ENCODE measurements at regions not wholly inside any gene's neighbourhood (a gene's known extent, or its start where the extent isn't known, plus 50 kb on each side); places are given as distances from the start of the nearest gene placed in this dataset.

- Histone ChIP-seq H3F3A (ENCODE audit: insufficient read depth, low read length) (no peaks in the 10 kb centered on the region), H3K9me3 (replicated peaks; ENCODE audit: insufficient read depth, low read length) (no peaks in the 10 kb centered on the region), H3K27me3 (replicated peaks; ENCODE audit: insufficient read depth, low read length) (no peaks in the 10 kb centered on the region), H3K9me2 (replicated peaks; ENCODE audit: insufficient read depth, low read length) (no peaks in the 10 kb centered on the region), H3K27ac (ENCODE audit: low read length) (no peak overlapping the region), H3K4me3 (ENCODE audit: low read length) (no peak overlapping the region), H4K20me1 (ENCODE audit: insufficient read depth, low read length) (no peaks in the 10 kb centered on the region), H3K4me1 (ENCODE audit: low read length) (no peaks in the 10 kb centered on the region), H3K36me3 (replicated peaks; ENCODE audit: insufficient read depth, low read length) (no peaks in the 10 kb centered on the region), H3K9ac (ENCODE audit: low read length) (no peak overlapping the region), H2AFZ (ENCODE audit: low read length) (no peak overlapping the region), H3K79me2 (ENCODE audit: low read length) (no peaks in the 10 kb centered on the region), H3K4me2 (ENCODE audit: low read depth, low read length) (no peak overlapping the region)
- TF ChIP-seq EZH2 (optimal IDR thresholded peaks at IDR 0.05; ENCODE audit: low read depth, low read length): no peak
- TF ChIP-seq, protein P1, sequence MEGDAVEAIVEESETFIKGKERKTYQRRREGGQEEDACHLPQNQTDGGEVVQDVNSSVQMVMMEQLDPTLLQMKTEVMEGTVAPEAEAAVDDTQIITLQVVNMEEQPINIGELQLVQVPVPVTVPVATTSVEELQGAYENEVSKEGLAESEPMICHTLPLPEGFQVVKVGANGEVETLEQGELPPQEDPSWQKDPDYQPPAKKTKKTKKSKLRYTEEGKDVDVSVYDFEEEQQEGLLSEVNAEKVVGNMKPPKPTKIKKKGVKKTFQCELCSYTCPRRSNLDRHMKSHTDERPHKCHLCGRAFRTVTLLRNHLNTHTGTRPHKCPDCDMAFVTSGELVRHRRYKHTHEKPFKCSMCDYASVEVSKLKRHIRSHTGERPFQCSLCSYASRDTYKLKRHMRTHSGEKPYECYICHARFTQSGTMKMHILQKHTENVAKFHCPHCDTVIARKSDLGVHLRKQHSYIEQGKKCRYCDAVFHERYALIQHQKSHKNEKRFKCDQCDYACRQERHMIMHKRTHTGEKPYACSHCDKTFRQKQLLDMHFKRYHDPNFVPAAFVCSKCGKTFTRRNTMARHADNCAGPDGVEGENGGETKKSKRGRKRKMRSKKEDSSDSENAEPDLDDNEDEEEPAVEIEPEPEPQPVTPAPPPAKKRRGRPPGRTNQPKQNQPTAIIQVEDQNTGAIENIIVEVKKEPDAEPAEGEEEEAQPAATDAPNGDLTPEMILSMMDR (IDR thresholded peaks at IDR 0.05; ENCODE audit: low read length): no peak
- TF ChIP-seq EZH2phosphoT487 (IDR thresholded peaks at IDR 0.05; ENCODE audit: low read length): no peak
- no peak for DNase-seq
Observed at GRCh38 chr7:17618652-17618974, 320.2 kb downstream of the AHR start.

- Histone ChIP-seq H2AFZ (ENCODE audit: low read length) (no peak overlapping the region), H4K20me1 (ENCODE audit: insufficient read depth, low read length) (no peaks in the 10 kb centered on the region), H3K9me3 (replicated peaks; ENCODE audit: insufficient read depth, low read length) (no peaks in the 10 kb centered on the region), H3K9ac (ENCODE audit: low read length) (no peak overlapping the region), H3F3A (ENCODE audit: insufficient read depth, low read length) (no peaks in the 10 kb centered on the region), H3K4me3 (ENCODE audit: low read length) (no peak overlapping the region), H3K4me2 (ENCODE audit: low read depth, low read length) (no peak overlapping the region), H3K36me3 (replicated peaks; ENCODE audit: insufficient read depth, low read length) (no peaks in the 10 kb centered on the region), H3K4me1 (ENCODE audit: low read length) (no peaks in the 10 kb centered on the region), H3K79me2 (ENCODE audit: low read length) (no peaks in the 10 kb centered on the region), H3K27me3 (replicated peaks; ENCODE audit: insufficient read depth, low read length) (no peaks in the 10 kb centered on the region), H3K27ac (ENCODE audit: low read length) (no peak overlapping the region), H3K9me2 (replicated peaks; ENCODE audit: insufficient read depth, low read length) (no peaks in the 10 kb centered on the region)
- TF ChIP-seq, protein P1 (IDR thresholded peaks at IDR 0.05; ENCODE audit: low read length): no peak
- no peak for DNase-seq
Observed at GRCh38 chr7:17619196-17619818, 320.9 kb downstream of the AHR start.

- no peak overlapping the region for H3K4me3 ChIP-seq (ENCODE audit: low read length)
- no peaks in the 10 kb centered on the region for H3K27me3 ChIP-seq (replicated peaks; ENCODE audit: insufficient read depth, low read length)
- DNase-seq: no peak
- no peaks in the 10 kb centered on the region for H3K9me3 ChIP-seq (replicated peaks; ENCODE audit: insufficient read depth, low read length)
- no peaks in the 10 kb centered on the region for H3K9me2 ChIP-seq (replicated peaks; ENCODE audit: insufficient read depth, low read length)
- no peak overlapping the region for H3K27ac ChIP-seq (ENCODE audit: low read length)
- no peak overlapping the region for H2AFZ ChIP-seq (ENCODE audit: low read length)
- no peaks in the 10 kb centered on the region for H3F3A ChIP-seq (ENCODE audit: insufficient read depth, low read length)
- no peak overlapping the region for H3K4me2 ChIP-seq (ENCODE audit: low read depth, low read length)
- TF ChIP-seq EZH2 (optimal IDR thresholded peaks at IDR 0.05; ENCODE audit: low read depth, low read length) (no peak), EZH2phosphoT487 (IDR thresholded peaks at IDR 0.05; ENCODE audit: low read length) (no peak)
- TF ChIP-seq, protein P1 (IDR thresholded peaks at IDR 0.05; ENCODE audit: low read length): no peak
- H3K79me2 ChIP-seq (ENCODE audit: low read length): no peaks in the 10 kb centered on the region
- H3K9ac ChIP-seq (ENCODE audit: low read length): no peak overlapping the region
- H4K20me1 ChIP-seq (ENCODE audit: insufficient read depth, low read length): no peaks in the 10 kb centered on the region
- H3K4me1 ChIP-seq (ENCODE audit: low read length): no peaks in the 10 kb centered on the region
- H3K36me3 ChIP-seq (replicated peaks; ENCODE audit: insufficient read depth, low read length): no peaks in the 10 kb centered on the region
Observed at GRCh38 chr7:17620566-17620965, 319.7 kb downstream of the SNX13 start.

All from MM.1S (cell line).